Ramos (cell line): ENCODE measurements at regions not wholly inside any gene's neighbourhood (a gene's known extent, or its start where the extent isn't known, plus 50 kb on each side); places are given as distances from the start of the nearest gene placed in this dataset.

ENCODE experiments used
- in situ Hi-C: fragments of 300-500 bp; cut with MboI; formaldehyde crosslinking; loops from one replicate; pipeline ENCODE4 v1.14.3; 2022; ENCODE audit warnings: low sequenced_read_pairs; ENCODE audit not compliant: unreplicated experiment

DNA sequence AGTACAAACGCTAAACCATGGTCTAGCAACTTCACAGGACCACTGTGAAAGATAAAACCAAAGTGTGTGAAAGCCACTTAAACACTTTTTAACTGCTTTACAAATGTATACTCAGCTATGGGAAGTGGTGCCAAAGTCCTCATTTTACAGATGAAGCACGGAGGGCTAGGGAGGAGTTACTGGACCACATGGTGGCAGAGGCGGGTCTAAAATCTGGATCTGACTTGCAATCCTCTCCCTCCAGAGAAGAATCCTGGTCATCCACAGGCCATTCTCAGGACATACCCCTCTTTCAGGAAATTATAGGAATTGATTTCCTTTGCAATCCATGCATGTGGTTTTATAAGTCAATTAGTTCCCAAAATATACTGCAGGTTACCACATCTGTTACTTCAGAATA lies 84.6 kb upstream of the GYPC start:
- in situ Hi-C loops = no loop called here

DNA sequence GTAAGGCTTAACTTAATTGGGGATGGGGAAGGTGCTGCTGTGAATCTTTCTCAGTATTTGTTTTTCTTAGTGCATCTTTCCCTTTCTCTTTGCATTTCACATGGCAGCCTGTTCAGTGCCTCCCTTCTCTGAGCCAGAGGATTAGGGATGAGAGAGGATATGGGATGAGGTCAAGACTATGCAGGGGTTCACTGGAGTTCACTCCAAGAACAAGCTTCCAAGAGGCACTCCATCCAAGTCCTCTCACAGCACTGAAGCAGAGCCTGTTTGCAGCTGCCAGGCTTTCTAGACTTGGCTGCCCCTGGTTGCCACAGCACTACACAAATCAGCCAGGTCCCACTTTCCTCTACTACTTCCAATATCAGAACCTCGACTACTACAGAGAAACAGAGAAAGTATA lies 80.3 kb upstream of the GYPC start:
- in situ Hi-C loops = no loop called here

GRCh38 chr2:126579868-126580267 lies 76.1 kb upstream of the GYPC start:
- in situ Hi-C loops = no loop called here

GRCh38 chr2:126586317-126586716 lies 69.6 kb upstream of the GYPC start:
- in situ Hi-C loops = no loop called here

- in situ Hi-C loops = no loop called here
Observed at GRCh38 chr2:126599062-126599461, 56.9 kb upstream of the GYPC start.

DNA sequence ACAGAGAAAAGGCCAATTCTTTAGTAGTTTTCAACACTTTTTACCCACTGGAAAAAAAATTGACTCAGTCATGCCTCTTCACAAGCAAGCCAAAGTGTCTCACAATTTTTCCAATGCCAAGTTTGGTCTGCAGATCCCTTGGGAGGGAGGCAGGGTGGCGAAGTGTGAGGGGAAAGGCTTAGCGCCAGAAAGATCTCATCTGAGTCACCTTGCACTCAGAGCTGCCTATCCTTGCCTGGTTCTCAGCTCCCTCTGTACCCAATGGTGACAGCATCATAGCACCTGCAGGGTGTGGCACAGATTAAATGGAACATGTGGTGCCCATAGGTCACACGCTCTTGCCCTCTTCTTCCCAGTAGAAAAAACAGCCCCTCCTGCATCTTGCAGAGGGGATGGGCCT lies 55.2 kb upstream of the GYPC start:
- in situ Hi-C loops = no loop called here

DNA sequence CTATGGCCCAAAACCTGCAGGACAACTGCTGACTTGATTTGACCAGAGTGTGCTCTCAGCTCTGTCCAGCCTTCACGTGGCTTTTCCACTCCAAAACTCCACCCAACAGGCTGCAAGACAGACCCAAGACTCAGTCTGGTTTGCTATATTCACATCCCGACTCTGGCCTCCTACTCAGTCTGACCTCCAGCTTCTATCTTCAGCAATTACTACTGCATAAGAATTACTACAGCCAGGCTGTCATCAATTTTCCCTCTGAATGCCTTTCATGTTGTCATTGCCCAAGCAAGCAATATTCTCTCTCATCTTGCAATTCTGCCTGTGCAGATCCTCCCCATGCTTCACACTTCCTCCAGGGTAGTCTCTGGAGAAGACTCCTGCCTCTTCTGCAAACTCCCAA lies 53.6 kb upstream of the GYPC start:
- in situ Hi-C loops = no loop called here
